Keratinocyte (primary cell): ENCODE measurements at regions not wholly inside any gene's neighbourhood (a gene's known extent, or its start where the extent isn't known, plus 50 kb on each side); places are given as distances from the start of the nearest gene placed in this dataset.

Experiments
- DNase-seq: peaks from one replicate; pipeline ENCODE4 v3.0.0-alpha.2; 2011; ENCODE audit warnings: low read depth, missing footprints, low spot score
- FAIRE-seq: peaks from 2 replicates; lab custom pipeline; 2011; peaks lifted over from hg19 to GRCh38; lab: Jason Lieb, UNC
- H2AFZ ChIP-seq: 2 replicates; pipeline ENCODE4 v1.6.0; 2012; ENCODE audit warnings: low read length, control low read depth, inconsistent platforms; ENCODE audit not compliant: control insufficient read depth
- H3K27ac ChIP-seq: 2 replicates; pipeline ENCODE4 v1.5.1; 2011; ENCODE audit warnings: low read length; ENCODE audit not compliant: control insufficient read depth, insufficient read depth
- H3K27me3 ChIP-seq: 3 replicates; pipeline ENCODE4 v1.6.0; 2011; ENCODE audit warnings: low read length; ENCODE audit not compliant: control insufficient read depth, insufficient read depth; ENCODE audit errors: extremely low read depth
- H3K36me3 ChIP-seq, 2 experiments: 2 replicates in 1 of 2; 3 replicates in 1 of 2; pipeline ENCODE4 v1.5.1; 2011; ENCODE audit warnings: low read length in 2 of 2, mild to moderate bottlenecking in 1 of 2; ENCODE audit not compliant: control insufficient read depth in 2 of 2, insufficient read depth in 2 of 2; ENCODE audit errors: extremely low read depth in 1 of 2
- H3K4me1 ChIP-seq: 3 replicates; pipeline ENCODE4 v1.5.1; 2011; ENCODE audit warnings: low read length; ENCODE audit not compliant: control insufficient read depth, insufficient read depth; ENCODE audit errors: extremely low read depth
- H3K4me2 ChIP-seq: 3 replicates; pipeline ENCODE4 v1.6.0; 2011; ENCODE audit warnings: low read depth, low read length; ENCODE audit not compliant: control insufficient read depth, insufficient read depth; ENCODE audit errors: extremely low read depth
- H3K4me3 ChIP-seq, 3 experiments: fragments of 200-600 bp in 1 of 3; sonication (generic) in 1 of 3; 2 replicates in 2 of 3; 3 replicates in 1 of 3; pipeline ENCODE4 v1.5.1; 2011 to 2016; ENCODE audit warnings: low read length in 3 of 3, mild to moderate bottlenecking in 3 of 3, control low read depth in 2 of 3, inconsistent platforms in 1 of 3, low read depth in 1 of 3, mixed read lengths in 1 of 3, mixed run types in 1 of 3, moderate library complexity in 1 of 3; ENCODE audit not compliant: control insufficient read depth in 2 of 3, insufficient read depth in 2 of 3; ENCODE audit errors: extremely low read depth in 1 of 3
- H3K79me2 ChIP-seq: 2 replicates; pipeline ENCODE4 v1.6.0; 2012; ENCODE audit warnings: low read length; ENCODE audit not compliant: control insufficient read depth, insufficient read depth
- H3K9ac ChIP-seq: 3 replicates; pipeline ENCODE4 v1.6.0; 2011; ENCODE audit warnings: low read length; ENCODE audit not compliant: control insufficient read depth, insufficient read depth; ENCODE audit errors: extremely low read depth
- H3K9me1 ChIP-seq: 3 replicates; pipeline ENCODE4 v1.6.0; 2011; ENCODE audit warnings: low read length; ENCODE audit not compliant: control insufficient read depth, insufficient read depth; ENCODE audit errors: extremely low read depth
- H3K9me3 ChIP-seq: 2 replicates; pipeline ENCODE4 v1.5.1; 2012; ENCODE audit warnings: low read depth, low read length; ENCODE audit not compliant: control insufficient read depth
- H4K20me1 ChIP-seq: 3 replicates; pipeline ENCODE4 v1.6.0; 2011; ENCODE audit warnings: low read length; ENCODE audit not compliant: control insufficient read depth, insufficient read depth; ENCODE audit errors: extremely low read depth
- CTCF ChIP-seq, 3 experiments: IDR thresholded peaks in 1 of 3; conservative IDR thresholded peaks in 1 of 3; optimal IDR thresholded peaks in 1 of 3; 2 replicates in 2 of 3; 3 replicates in 1 of 3; pipeline versions ENCODE3 to v1.5.1; 2011; ENCODE audit warnings: low read length in 3 of 3, mild to moderate bottlenecking in 3 of 3, moderate library complexity in 2 of 3, control low read depth in 1 of 3, inconsistent platforms in 1 of 3; ENCODE audit not compliant: insufficient read depth in 2 of 3; ENCODE audit errors: extremely low read depth in 1 of 3
- EZH2 ChIP-seq: IDR thresholded peaks from one replicate; pipeline ENCODE4 v1.6.1; 2012; ENCODE audit warnings: inconsistent platforms, mild to moderate bottlenecking, low read length, moderate library complexity
- dilution Hi-C: fragments of 300-500 bp; cut with MboI; formaldehyde crosslinking; loops from one replicate; pipeline ENCODE4 v1.7.0; 2020; ENCODE audit warnings: low sequenced_read_pairs; ENCODE audit not compliant: extremely low pct_ligation_motif_present

GRCh38 chr2:66127061-66127460 is 307.9 kb upstream of the MEIS1 start:
- H3K9ac ChIP-seq = no peak overlapping the region
- dilution Hi-C loops = no loop called here

GRCh38 chr2:66125951-66126350 is 309.0 kb upstream of the MEIS1 start:
- H3K4me2 ChIP-seq = no peak overlapping the region
- no peaks in the 10 kb centered on the region for H4K20me1 ChIP-seq
- no peak for DNase-seq
- no peak overlapping the region for H3K27ac ChIP-seq
- no peak overlapping the region for H3K4me3 ChIP-seq
- no peak overlapping the region for H2AFZ ChIP-seq
- H3K36me3 ChIP-seq = no peaks in the 10 kb centered on the region
- no peak for FAIRE-seq
- TF ChIP-seq CTCF (optimal IDR thresholded peaks at IDR 0.05 in 1 of 3, IDR thresholded peaks at IDR 0.05 in 1 of 3, conservative IDR thresholded peaks at IDR 0.05 in 1 of 3; ENCODE audit: extremely low read depth in 1 of 3, insufficient read depth in 2 of 3, low read length in 3 of 3) = no peak
- H3K27me3 ChIP-seq = no peaks in the 10 kb centered on the region
- no peaks in the 10 kb centered on the region for H3K79me2 ChIP-seq
- H3K9ac ChIP-seq = no peak overlapping the region
- no peaks in the 10 kb centered on the region for H3K4me1 ChIP-seq
- no peaks in the 10 kb centered on the region for H3K9me3 ChIP-seq
- H3K9me1 ChIP-seq = no peaks in the 10 kb centered on the region
- dilution Hi-C loops = no loop called here

More at GRCh38 chr2:66127061-66127460, 307.9 kb upstream of the MEIS1 start:
- Histone ChIP-seq H3K4me2 (no peak overlapping the region), H4K20me1 (no peaks in the 10 kb centered on the region), H3K4me3 (no peak overlapping the region), H3K9me1 (no peaks in the 10 kb centered on the region), H3K36me3 (no peaks in the 10 kb centered on the region), H3K27me3 (no peaks in the 10 kb centered on the region), H3K4me1 (no peaks in the 10 kb centered on the region), H3K27ac (no peak overlapping the region), H3K9me3 (no peaks in the 10 kb centered on the region), H2AFZ (no peak overlapping the region), H3K79me2 (no peaks in the 10 kb centered on the region)
- DNase-seq (no peak), FAIRE-seq (no peak)
- TF ChIP-seq CTCF (optimal IDR thresholded peaks at IDR 0.05 in 1 of 3, IDR thresholded peaks at IDR 0.05 in 1 of 3, conservative IDR thresholded peaks at IDR 0.05 in 1 of 3; ENCODE audit: extremely low read depth in 1 of 3, insufficient read depth in 2 of 3, low read length in 3 of 3) (no peak), EZH2 (no peak)
